ENCODE measurements at regions not wholly inside any gene's neighbourhood (a gene's known extent, or its start where the extent isn't known, plus 50 kb on each side); places are given as distances from the start of the nearest gene placed in this dataset.

DNA sequence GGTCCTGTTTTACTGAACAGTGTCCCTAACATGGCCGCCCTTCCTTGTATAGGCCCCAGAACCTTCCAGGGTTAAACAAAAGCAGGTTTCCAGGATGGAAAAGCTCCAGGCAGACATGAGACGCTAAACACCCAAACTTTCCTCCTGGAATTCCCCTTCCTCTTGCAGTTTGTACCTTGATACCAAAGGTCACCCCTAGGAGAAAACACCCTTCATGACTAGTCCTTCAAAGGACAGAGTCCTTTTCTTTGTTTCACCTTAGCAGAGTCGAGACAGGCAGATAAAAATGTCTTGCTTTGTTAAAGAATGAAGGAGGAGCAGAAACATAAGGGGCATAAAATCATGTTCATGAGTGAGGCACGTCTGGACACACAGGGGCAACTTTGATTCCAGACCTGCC is 247.5 kb downstream of the BCOR start:
- no peak overlapping the region for H3K4me3 ChIP-seq (ENCODE audit: low read length in 2 of 2)
- H3K36me3 ChIP-seq (ENCODE audit: insufficient read depth, low read length), result no peaks in the 10 kb centered on the region
- peak overlapping the region in 4 of 7 donors; percentile 10 to 60 (median 50) for H3K27ac Mint-ChIP-seq
- H3K27ac ChIP-seq (ENCODE audit: low read depth, low read length), result no peak overlapping the region
- H3K4me3 Mint-ChIP-seq, result no peak overlapping the region
- peaks cover 2 to 4% of the 10 kb centered on the region in 2 donors for H3K36me3 Mint-ChIP-seq
- peaks cover 36% of the 10 kb centered on the region for H3K4me1 ChIP-seq (ENCODE audit: insufficient read depth, low read length)
- H3K9me3 ChIP-seq (ENCODE audit: control insufficient read depth in 1 of 2, low read length in 2 of 2), result no peaks in the 10 kb centered on the region
- H3K4me1 Mint-ChIP-seq, result peaks cover 21 to 52% (median 26%) of the 10 kb centered on the region in 4 donors
- peaks cover 0 to 2% (median 0%) of the 10 kb centered on the region in 8 donors for H3K9me3 Mint-ChIP-seq
- CTCF ChIA-PET (ENCODE audit: partially characterized antibody), result no interaction called here
- no peak for DNase-seq
- intact Hi-C loops (cut with micrococcal nuclease), result loop anchor here (10.0 kb wide), 1 partner anchor 1045 kb away; the partner anchor contains the start of gene MID1IP1
- POLR2A ChIA-PET (ENCODE audit: partially characterized antibody), result no interaction called here
- no peaks in the 10 kb centered on the region for H3K27me3 ChIP-seq (ENCODE audit: insufficient read depth, low read length)
- no peaks in the 10 kb centered on the region for H3K27me3 Mint-ChIP-seq

- H3K4me3 ChIP-seq (ENCODE audit: low read length in 2 of 2), result no peak overlapping the region
- no peak overlapping the region for H3K27ac ChIP-seq (ENCODE audit: low read depth, low read length)
- Mint-ChIP-seq H3K9me3 (peaks cover 0 to 2% (median 0%) of the 10 kb centered on the region in 8 donors), H3K27me3 (no peaks in the 10 kb centered on the region), H3K27ac (peak overlapping the region in 3 of 7 donors; percentile 2 to 53 (median 15)), H3K4me3 (peak overlapping the region in 1 of 8 donors; percentile 22), H3K4me1 (peaks cover 21 to 57% (median 30%) of the 10 kb centered on the region in 4 donors), H3K36me3 (peaks cover 2 to 4% of the 10 kb centered on the region in 2 donors)
- no peaks in the 10 kb centered on the region for H3K36me3 ChIP-seq (ENCODE audit: insufficient read depth, low read length)
- ChIA-PET POLR2A (ENCODE audit: partially characterized antibody) (no interaction called here), CTCF (ENCODE audit: partially characterized antibody) (no interaction called here)
- intact Hi-C loops (cut with micrococcal nuclease), result loop anchor here (10.0 kb wide), 1 partner anchor 1046 kb away; the partner anchor contains the start of gene MID1IP1
- no peaks in the 10 kb centered on the region for H3K27me3 ChIP-seq (ENCODE audit: insufficient read depth, low read length)
- H3K9me3 ChIP-seq (ENCODE audit: control insufficient read depth in 1 of 2, low read length in 2 of 2), result no peaks in the 10 kb centered on the region
- peaks cover 40% of the 10 kb centered on the region for H3K4me1 ChIP-seq (ENCODE audit: insufficient read depth, low read length)
- peak in 1 of 5 donors; percentile 5 for DNase-seq
Observed at GRCh38 chrX:39850630-39851152, 247.1 kb downstream of the BCOR start.

GRCh38 chrX:39851745-39852455 is 245.9 kb downstream of the BCOR start:
- Histone ChIP-seq H3K4me3 (ENCODE audit: low read length in 2 of 2) (no peak overlapping the region), H3K4me1 (ENCODE audit: insufficient read depth, low read length) (peaks cover 51% of the 10 kb centered on the region), H3K27ac (ENCODE audit: low read depth, low read length) (no peak overlapping the region), H3K27me3 (ENCODE audit: insufficient read depth, low read length) (no peaks in the 10 kb centered on the region), H3K9me3 (ENCODE audit: control insufficient read depth in 1 of 2, low read length in 2 of 2) (no peaks in the 10 kb centered on the region), H3K36me3 (ENCODE audit: insufficient read depth, low read length) (no peaks in the 10 kb centered on the region)
- Mint-ChIP-seq H3K27ac (peak overlapping the region in 4 of 7 donors; percentile 6 to 89 (median 58)), H3K36me3 (peaks cover 2 to 4% of the 10 kb centered on the region in 2 donors), H3K4me1 (peaks cover 23 to 69% (median 39%) of the 10 kb centered on the region in 4 donors), H3K9me3 (peaks cover 0 to 2% (median 0%) of the 10 kb centered on the region in 8 donors), H3K27me3 (no peaks in the 10 kb centered on the region), H3K4me3 (peak overlapping the region in 1 of 8 donors; percentile 55)
- ChIA-PET CTCF (ENCODE audit: partially characterized antibody) (no interaction called here), POLR2A (ENCODE audit: partially characterized antibody) (no interaction called here)
- DNase-seq, result no peak
- intact Hi-C loops (cut with micrococcal nuclease), result loop anchor here (10.0 kb wide), 1 partner anchor 1047 kb away; the partner anchor contains the start of gene MID1IP1

- no peaks in the 10 kb centered on the region for H3K36me3 ChIP-seq (ENCODE audit: insufficient read depth, low read length)
- ChIA-PET POLR2A (ENCODE audit: partially characterized antibody) (interaction anchor here (0.6 to 1.4 kb wide), 2 partner anchors 16 to 301 kb away, joined by 5 read pairs; no protein-coding TSS in a partner anchor), CTCF (ENCODE audit: partially characterized antibody) (no interaction called here)
- H3K27me3 ChIP-seq (ENCODE audit: insufficient read depth, low read length), result no peaks in the 10 kb centered on the region
- H3K4me1 Mint-ChIP-seq, result peaks cover 23 to 72% (median 40%) of the 10 kb centered on the region in 4 donors
- H3K9me3 Mint-ChIP-seq, result peaks cover 0 to 2% (median 0%) of the 10 kb centered on the region in 8 donors
- no peaks in the 10 kb centered on the region for H3K9me3 ChIP-seq (ENCODE audit: control insufficient read depth in 1 of 2, low read length in 2 of 2)
- H3K4me3 ChIP-seq (ENCODE audit: low read length in 2 of 2), result no peak overlapping the region
- no peak overlapping the region for H3K4me3 Mint-ChIP-seq
- peaks cover 51% of the 10 kb centered on the region for H3K4me1 ChIP-seq (ENCODE audit: insufficient read depth, low read length)
- DNase-seq, result no peak
- H3K27ac ChIP-seq (ENCODE audit: low read depth, low read length), result no peak overlapping the region
- intact Hi-C loops (cut with micrococcal nuclease), result loop anchor here (10.0 kb wide), 1 partner anchor 1048 kb away; the partner anchor contains the start of gene MID1IP1
- H3K27me3 Mint-ChIP-seq, result no peaks in the 10 kb centered on the region
- peak overlapping the region in 5 of 7 donors; percentile 37 to 89 (median 57) for H3K27ac Mint-ChIP-seq
- peaks cover 2 to 4% of the 10 kb centered on the region in 2 donors for H3K36me3 Mint-ChIP-seq
Observed at GRCh38 chrX:39852491-39852890, 245.3 kb downstream of the BCOR start.

DNA sequence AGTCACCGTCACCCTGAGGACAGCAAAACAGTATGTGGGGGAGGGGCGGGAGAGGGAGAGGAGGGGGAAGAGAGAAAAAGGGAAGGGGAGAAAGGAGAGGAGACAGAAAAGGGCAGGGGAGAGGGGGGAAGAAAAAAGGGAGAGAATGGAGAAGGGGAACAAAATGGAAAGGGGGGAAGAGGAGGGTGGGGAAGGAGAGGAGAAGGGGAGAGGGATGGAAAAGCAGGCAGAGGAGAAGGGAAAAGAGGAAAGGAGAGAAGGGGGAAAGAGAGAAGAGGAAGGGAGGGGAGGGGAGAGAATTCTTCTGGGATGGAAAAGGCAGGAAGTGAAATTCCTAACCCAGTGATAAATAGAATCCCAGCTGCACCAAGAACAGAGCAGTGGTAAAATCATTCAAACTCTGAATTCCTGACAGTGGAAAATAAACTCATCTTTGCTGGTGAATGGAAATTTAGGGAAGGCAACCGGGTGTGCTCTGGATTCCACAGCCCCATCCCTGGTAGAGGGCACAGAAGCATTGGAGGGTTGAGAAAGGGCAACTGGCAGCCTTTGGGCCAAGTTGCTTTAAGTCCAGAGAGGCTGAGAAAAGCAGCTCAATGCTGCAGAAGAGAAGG is 244.2 kb downstream of the BCOR start:
- no peaks in the 10 kb centered on the region for H3K27me3 ChIP-seq (ENCODE audit: insufficient read depth, low read length)
- peak overlapping the region; percentile 78 to 99 (median 98) for H3K27ac Mint-ChIP-seq
- H3K36me3 ChIP-seq (ENCODE audit: insufficient read depth, low read length), result no peaks in the 10 kb centered on the region
- H3K27me3 Mint-ChIP-seq, result no peaks in the 10 kb centered on the region
- H3K4me3 Mint-ChIP-seq, result peak overlapping the region; percentile 60 to 93 (median 76)
- ChIA-PET CTCF (ENCODE audit: partially characterized antibody) (interaction anchor here (1.1 kb wide), 1 partner anchor 160 kb away, joined by 3 read pairs; no protein-coding TSS in a partner anchor), POLR2A (ENCODE audit: partially characterized antibody) (interaction anchor here (0.6 to 2.6 kb wide), 6 partner anchors 17 to 318 kb away, joined by 4 to 20 read pairs (median 8); no protein-coding TSS in a partner anchor)
- peaks cover 23 to 72% (median 41%) of the 10 kb centered on the region in 4 donors for H3K4me1 Mint-ChIP-seq
- H3K4me3 ChIP-seq (ENCODE audit: low read length in 2 of 2), result no peak overlapping the region
- peak overlapping the region; percentile 92 for H3K27ac ChIP-seq (ENCODE audit: low read depth, low read length)
- H3K9me3 Mint-ChIP-seq, result peaks cover 0 to 2% (median 0%) of the 10 kb centered on the region in 8 donors
- H3K36me3 Mint-ChIP-seq, result peaks cover 2 to 4% of the 10 kb centered on the region in 2 donors
- no peaks in the 10 kb centered on the region for H3K9me3 ChIP-seq (ENCODE audit: control insufficient read depth in 1 of 2, low read length in 2 of 2)
- no peak for DNase-seq
- H3K4me1 ChIP-seq (ENCODE audit: insufficient read depth, low read length), result peaks cover 51% of the 10 kb centered on the region
- intact Hi-C loops (cut with micrococcal nuclease), result loop anchor here (2.0 to 10.0 kb wide), 4 partner anchors 33 to 1049 kb away; partner anchors contain the start of gene MID1IP1

GRCh38 chrX:39854772-39855747 is 242.7 kb downstream of the BCOR start:
- Histone ChIP-seq H3K9me3 (ENCODE audit: control insufficient read depth in 1 of 2, low read length in 2 of 2) (no peaks in the 10 kb centered on the region), H3K4me3 (ENCODE audit: low read length in 2 of 2) (peak overlapping the region; percentile 49 to 54), H3K27ac (ENCODE audit: low read depth, low read length) (peak overlapping the region; percentile 92), H3K27me3 (ENCODE audit: insufficient read depth, low read length) (no peaks in the 10 kb centered on the region), H3K36me3 (ENCODE audit: insufficient read depth, low read length) (no peaks in the 10 kb centered on the region), H3K4me1 (ENCODE audit: insufficient read depth, low read length) (peaks cover 55% of the 10 kb centered on the region)
- peak; percentile 83 to 94 (median 86) for DNase-seq
- intact Hi-C loops (cut with micrococcal nuclease), result loop anchor here (1.0 to 10.0 kb wide), 7 partner anchors 15 to 1050 kb away; partner anchors contain the start of gene MID1IP1
- Mint-ChIP-seq H3K27me3 (no peaks in the 10 kb centered on the region), H3K4me3 (peak overlapping the region; percentile 74 to 93 (median 87)), H3K27ac (peak overlapping the region; percentile 97 to 99 (median 99)), H3K4me1 (peaks cover 28 to 80% (median 46%) of the 10 kb centered on the region in 4 donors), H3K36me3 (peaks cover 0 to 2% of the 10 kb centered on the region in 2 donors), H3K9me3 (peaks cover 0 to 3% (median 0%) of the 10 kb centered on the region in 8 donors)
- ChIA-PET CTCF (ENCODE audit: partially characterized antibody) (interaction anchor here (0.7 to 1.6 kb wide), 6 partner anchors 38 to 322 kb away, joined by 3 to 4 read pairs (median 3); no protein-coding TSS in a partner anchor), POLR2A (ENCODE audit: partially characterized antibody) (interaction anchor here (0.5 to 2.8 kb wide), 19 partner anchors 9 to 425 kb away, joined by 3 to 25 read pairs (median 4); partner anchors contain the start of gene BCOR)

All from CD4-positive, alpha-beta memory T cell (primary cell).